ENCODE measurements at regions not wholly inside any gene's neighbourhood (a gene's known extent, or its start where the extent isn't known, plus 50 kb on each side); places are given as distances from the start of the nearest gene placed in this dataset.
"Not testable (repeated sequence)": the region's sequence is repeated elsewhere in the genome, so short reads cannot be mapped to it uniquely, and the experiment has no call there.

- Mint-ChIP-seq H3K36me3 (ENCODE audit: low read depth) (no peaks in the 10 kb centered on the region), H3K9me3 (ENCODE audit: insufficient read depth) (no peaks in the 10 kb centered on the region), H3K4me1 (ENCODE audit: low read depth) (peaks cover 4% of the 10 kb centered on the region), H3K27me3 (ENCODE audit: low read depth) (no peaks in the 10 kb centered on the region), H3K27ac (peak overlapping the region; percentile 23), H3K4me3 (no peak overlapping the region)
- ATAC-seq (peak; percentile 28), DNase-seq (no peak)
- ChIA-PET CTCF (no interaction called here), POLR2A (interaction anchor here (0.6 kb wide), 1 partner anchor 672 kb away, joined by 4 read pairs; no protein-coding TSS in a partner anchor)
These were observed 76.7 kb downstream of the TMEM121 start for GRCh38 chr14:105602799-105603793.

- DNase-seq; CTCF ChIA-PET; H3K36me3 Mint-ChIP-seq (ENCODE audit: low read depth); H3K4me3 Mint-ChIP-seq; H3K27me3 Mint-ChIP-seq (ENCODE audit: low read depth); H3K27ac Mint-ChIP-seq; H3K4me1 Mint-ChIP-seq (ENCODE audit: low read depth); H3K9me3 Mint-ChIP-seq (ENCODE audit: insufficient read depth); POLR2A ChIA-PET; ATAC-seq: not testable (repeated sequence)
These were observed 78.4 kb downstream of the TMEM121 start for GRCh38 chr14:105604531-105605463.

- Mint-ChIP-seq H3K36me3 (ENCODE audit: low read depth) (no peaks in the 10 kb centered on the region), H3K27ac (no peak overlapping the region), H3K9me3 (ENCODE audit: insufficient read depth) (no peaks in the 10 kb centered on the region), H3K4me1 (ENCODE audit: low read depth) (peaks cover 4% of the 10 kb centered on the region), H3K27me3 (ENCODE audit: low read depth) (no peaks in the 10 kb centered on the region), H3K4me3 (no peak overlapping the region)
- ChIA-PET CTCF (no interaction called here), POLR2A (no interaction called here)
- DNase-seq, result no peak
- ATAC-seq, result peak; percentile 27
These were observed 79.3 kb downstream of the TMEM121 start for GRCh38 chr14:105605464-105606304.

GRCh38 chr14:105606305-105606975, 80.1 kb downstream of the TMEM121 start:
- DNase-seq; POLR2A ChIA-PET; H3K36me3 Mint-ChIP-seq (ENCODE audit: low read depth); CTCF ChIA-PET; H3K4me3 Mint-ChIP-seq; H3K4me1 Mint-ChIP-seq (ENCODE audit: low read depth); ATAC-seq; H3K9me3 Mint-ChIP-seq (ENCODE audit: insufficient read depth); H3K27me3 Mint-ChIP-seq (ENCODE audit: low read depth); H3K27ac Mint-ChIP-seq: not testable (repeated sequence)

- H3K36me3 Mint-ChIP-seq (ENCODE audit: low read depth); CTCF ChIA-PET; H3K9me3 Mint-ChIP-seq (ENCODE audit: insufficient read depth); ATAC-seq; DNase-seq; H3K27me3 Mint-ChIP-seq (ENCODE audit: low read depth); H3K4me3 Mint-ChIP-seq; H3K27ac Mint-ChIP-seq; POLR2A ChIA-PET; H3K4me1 Mint-ChIP-seq (ENCODE audit: low read depth): not testable (repeated sequence)
These were observed 80.6 kb downstream of the TMEM121 start for GRCh38 chr14:105607025-105607424.

- H3K4me3 Mint-ChIP-seq; DNase-seq; H3K9me3 Mint-ChIP-seq (ENCODE audit: insufficient read depth); POLR2A ChIA-PET; CTCF ChIA-PET; H3K27me3 Mint-ChIP-seq (ENCODE audit: low read depth); H3K4me1 Mint-ChIP-seq (ENCODE audit: low read depth); H3K36me3 Mint-ChIP-seq (ENCODE audit: low read depth); ATAC-seq; H3K27ac Mint-ChIP-seq: not testable (repeated sequence)
These were observed 88.6 kb downstream of the TMEM121 start for GRCh38 chr14:105614987-105615386.

- ATAC-seq; H3K27me3 Mint-ChIP-seq (ENCODE audit: low read depth); H3K4me3 Mint-ChIP-seq; CTCF ChIA-PET; DNase-seq; H3K27ac Mint-ChIP-seq; H3K4me1 Mint-ChIP-seq (ENCODE audit: low read depth); H3K36me3 Mint-ChIP-seq (ENCODE audit: low read depth); POLR2A ChIA-PET; H3K9me3 Mint-ChIP-seq (ENCODE audit: insufficient read depth): not testable (repeated sequence)
These were observed 89.8 kb downstream of the TMEM121 start for GRCh38 chr14:105615986-105616801.

GRCh38 chr14:105616802-105617192, 90.4 kb downstream of the TMEM121 start:
- no peak overlapping the region for H3K4me3 Mint-ChIP-seq
- DNase-seq (no peak), ATAC-seq (no peak)
- H3K27me3 Mint-ChIP-seq (ENCODE audit: low read depth), result peaks cover 7% of the 10 kb centered on the region
- ChIA-PET POLR2A (no interaction called here), CTCF (no interaction called here)
- no peaks in the 10 kb centered on the region for H3K36me3 Mint-ChIP-seq (ENCODE audit: low read depth)
- H3K9me3 Mint-ChIP-seq (ENCODE audit: insufficient read depth), result no peaks in the 10 kb centered on the region
- no peak overlapping the region for H3K27ac Mint-ChIP-seq
- no peaks in the 10 kb centered on the region for H3K4me1 Mint-ChIP-seq (ENCODE audit: low read depth)

- Mint-ChIP-seq H3K4me1 (ENCODE audit: low read depth) (no peaks in the 10 kb centered on the region), H3K27me3 (ENCODE audit: low read depth) (peaks cover 7% of the 10 kb centered on the region), H3K27ac (peak overlapping the region; percentile 2), H3K9me3 (ENCODE audit: insufficient read depth) (no peaks in the 10 kb centered on the region), H3K36me3 (ENCODE audit: low read depth) (no peaks in the 10 kb centered on the region), H3K4me3 (no peak overlapping the region)
- ChIA-PET POLR2A (no interaction called here), CTCF (no interaction called here)
- ATAC-seq (peak; percentile 30), DNase-seq (peak; percentile 25)
These were observed 90.9 kb downstream of the TMEM121 start for GRCh38 chr14:105617201-105617777.

GRCh38 chr14:105617805-105618204, 91.4 kb downstream of the TMEM121 start:
- H3K27ac Mint-ChIP-seq; ATAC-seq; H3K36me3 Mint-ChIP-seq (ENCODE audit: low read depth); DNase-seq; H3K4me1 Mint-ChIP-seq (ENCODE audit: low read depth); H3K4me3 Mint-ChIP-seq; CTCF ChIA-PET; H3K9me3 Mint-ChIP-seq (ENCODE audit: insufficient read depth); POLR2A ChIA-PET; H3K27me3 Mint-ChIP-seq (ENCODE audit: low read depth): not testable (repeated sequence)

Data from activated CD8-positive, alpha-beta T cell treated with anti-CD3 and anti-CD28 coated beads, Interleukin-2, amount 10 ng/mL, durations not matched to agents 7 days and 5 days (primary cell).